ENCODE measurements at regions not wholly inside any gene's neighbourhood (a gene's known extent, or its start where the extent isn't known, plus 50 kb on each side); places are given as distances from the start of the nearest gene placed in this dataset.

DNA sequence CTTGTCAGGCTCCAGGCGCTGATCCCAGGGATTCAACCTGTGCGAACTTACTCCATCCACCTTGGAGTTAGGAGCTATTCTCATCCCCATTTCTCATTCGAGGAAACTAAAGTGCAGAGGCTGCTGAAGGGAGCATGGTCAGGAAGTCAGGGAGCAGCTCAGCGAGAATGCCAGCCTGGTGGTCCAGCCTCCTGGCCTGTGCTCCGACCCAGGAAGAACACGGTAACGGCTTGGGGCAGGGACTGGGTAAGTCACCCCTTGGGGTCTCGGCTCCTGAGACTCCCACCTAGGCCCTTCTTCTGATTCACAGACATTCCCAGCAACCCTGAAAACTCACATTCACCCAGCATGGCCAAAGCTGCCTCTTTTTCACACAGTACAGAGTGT lies 132.8 kb downstream of the CRYBB2 start:
- TF ChIP-seq CTCF (IDR thresholded peaks at IDR 0.05) (no peak), EZH2 (IDR thresholded peaks at IDR 0.05; ENCODE audit: borderline replicate concordance, insufficient read depth, low read depth, low read length, poor library complexity, severe bottlenecking) (no peak)

Measured in B cell (primary cell).